SHP77 (cell line): ENCODE measurements at regions not wholly inside any gene's neighbourhood (a gene's known extent, or its start where the extent isn't known, plus 50 kb on each side); places are given as distances from the start of the nearest gene placed in this dataset.
A peak's percentile ranks its signal among the peaks of the same experiment; 100 is the strongest.
"Not testable (repeated sequence)": the region's sequence is repeated elsewhere in the genome, so short reads cannot be mapped to it uniquely, and the experiment has no call there.

Experiments used
- DNase-seq, 2 experiments: peaks; one replicate each; lab custom pipeline; 2025; lab: John Stamatoyannopoulos, UW

- DNase-seq = no peak
Observed at GRCh38 chr10:3264161-3264761, 91.7 kb upstream of the PITRM1 start.

- DNase-seq = no peak
Observed at GRCh38 chr10:3263747-3264146, 91.2 kb upstream of the PITRM1 start.

- no peak for DNase-seq
Observed at GRCh38 chr10:3263082-3263481, 90.5 kb upstream of the PITRM1 start.

- DNase-seq = no peak
Observed at GRCh38 chr10:3261921-3262320, 89.3 kb upstream of the PITRM1 start.

GRCh38 chr10:3260066-3260834 is 87.7 kb upstream of the PITRM1 start:
- DNase-seq = no peak

- no peak for DNase-seq
Observed at GRCh38 chr10:3259499-3259898, 86.9 kb upstream of the PITRM1 start.

- no peak for DNase-seq
Observed at GRCh38 chr10:3258394-3258793, 85.8 kb upstream of the PITRM1 start.

- no peak for DNase-seq
Observed at GRCh38 chr10:3255616-3256015, 83.0 kb upstream of the PITRM1 start.

- DNase-seq = no peak
Observed at GRCh38 chr10:3255075-3255474, 82.5 kb upstream of the PITRM1 start.

GRCh38 chr10:3253974-3254373 is 81.4 kb upstream of the PITRM1 start:
- DNase-seq = not testable (repeated sequence)

GRCh38 chr10:3251172-3251571 is 78.6 kb upstream of the PITRM1 start:
- DNase-seq = no peak

- DNase-seq = no peak
Observed at GRCh38 chr10:3249307-3249889, 76.8 kb upstream of the PITRM1 start.

GRCh38 chr10:3248526-3249306 is 76.1 kb upstream of the PITRM1 start:
- DNase-seq = no peak

GRCh38 chr10:3245395-3245794 is 72.8 kb upstream of the PITRM1 start:
- DNase-seq = no peak

- no peak for DNase-seq
Observed at GRCh38 chr10:3241967-3242650, 69.5 kb upstream of the PITRM1 start.

GRCh38 chr10:3241274-3241921 is 68.8 kb upstream of the PITRM1 start:
- no peak for DNase-seq

GRCh38 chr10:3239920-3240894 is 67.6 kb upstream of the PITRM1 start:
- DNase-seq = no peak

- DNase-seq = peak; percentile 39 to 55
Observed at GRCh38 chr10:3239066-3239919, 66.7 kb upstream of the PITRM1 start.

GRCh38 chr10:3238115-3238871 is 65.7 kb upstream of the PITRM1 start:
- no peak for DNase-seq
